T-helper 9 cell (primary cell): ENCODE measurements at regions not wholly inside any gene's neighbourhood (a gene's known extent, or its start where the extent isn't known, plus 50 kb on each side); places are given as distances from the start of the nearest gene placed in this dataset.
"Not testable (repeated sequence)": the region's sequence is repeated elsewhere in the genome, so short reads cannot be mapped to it uniquely, and the experiment has no call there.

ENCODE experiments used
- DNase-seq: peaks from one replicate; pipeline ENCODE4 v3.0.0-alpha.2; 2020

DNA sequence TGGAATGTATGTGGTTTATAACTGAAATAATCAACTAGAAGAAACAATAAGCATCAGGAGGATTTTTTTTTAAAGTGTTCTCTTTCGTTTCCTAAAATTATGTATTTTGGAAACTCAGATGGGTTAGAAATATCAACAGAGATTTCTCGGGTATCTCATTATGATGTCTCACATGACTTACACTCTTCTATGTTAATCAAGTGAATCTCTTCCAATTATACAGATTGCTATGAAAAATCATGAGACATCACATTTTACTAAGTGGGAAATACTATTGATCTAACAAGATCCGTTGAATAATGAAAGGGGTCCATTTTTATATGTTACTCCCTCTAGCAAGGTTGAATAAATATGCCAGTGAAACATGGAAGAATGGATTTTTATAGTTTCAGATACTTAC lies 54.7 kb upstream of the NRIP1 start:
- DNase-seq: no peak

DNA sequence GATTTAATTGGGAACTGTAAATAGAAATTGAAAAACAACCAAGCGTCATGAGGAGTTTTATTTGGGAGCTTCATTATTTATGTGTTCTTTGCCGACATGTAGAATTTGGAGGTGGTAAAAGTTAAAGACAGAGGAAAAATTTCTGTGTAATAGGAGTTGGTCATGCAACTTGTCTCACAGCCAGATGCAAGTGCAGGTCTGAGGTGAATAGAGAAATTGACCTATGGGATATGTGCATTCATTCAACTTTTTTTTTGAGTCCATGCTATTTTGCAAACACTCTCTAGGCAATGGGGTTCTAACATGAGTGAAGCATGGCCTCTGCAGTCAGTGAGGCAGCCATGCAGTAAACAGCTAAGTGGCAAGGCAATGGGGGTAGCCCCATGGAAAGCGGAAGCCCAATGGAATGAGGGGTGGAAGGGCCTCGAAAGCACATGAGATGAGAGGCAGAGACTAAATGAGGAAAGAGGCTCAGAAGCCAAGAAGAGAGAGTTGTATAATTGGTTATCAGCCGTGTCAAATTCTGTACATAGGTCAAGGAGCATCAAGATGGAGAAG lies 56.4 kb upstream of the NRIP1 start:
- DNase-seq: no peak

DNA sequence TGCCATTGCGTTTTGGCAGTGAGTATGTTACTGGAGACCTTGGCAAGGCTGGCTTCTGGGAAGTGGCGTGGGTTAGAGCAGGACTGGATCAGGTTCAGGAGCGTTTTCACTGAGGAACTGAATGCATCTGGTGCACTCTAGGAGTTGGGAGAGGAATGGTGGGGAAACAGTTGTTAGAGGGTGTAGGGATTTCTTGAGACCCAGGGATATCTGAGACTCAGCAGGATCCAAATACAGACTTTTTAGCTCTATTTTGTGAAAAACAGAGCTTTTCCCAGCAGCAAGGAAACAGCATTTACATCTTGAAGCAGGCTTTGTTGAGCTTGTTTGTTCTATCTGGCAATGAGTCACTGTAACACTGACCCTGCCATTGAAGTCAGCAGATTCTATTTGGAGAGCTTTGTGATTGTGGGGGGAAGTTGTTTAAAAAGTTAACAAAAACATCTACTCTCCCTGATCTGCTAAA lies 56.9 kb upstream of the NRIP1 start:
- no peak for DNase-seq

DNA sequence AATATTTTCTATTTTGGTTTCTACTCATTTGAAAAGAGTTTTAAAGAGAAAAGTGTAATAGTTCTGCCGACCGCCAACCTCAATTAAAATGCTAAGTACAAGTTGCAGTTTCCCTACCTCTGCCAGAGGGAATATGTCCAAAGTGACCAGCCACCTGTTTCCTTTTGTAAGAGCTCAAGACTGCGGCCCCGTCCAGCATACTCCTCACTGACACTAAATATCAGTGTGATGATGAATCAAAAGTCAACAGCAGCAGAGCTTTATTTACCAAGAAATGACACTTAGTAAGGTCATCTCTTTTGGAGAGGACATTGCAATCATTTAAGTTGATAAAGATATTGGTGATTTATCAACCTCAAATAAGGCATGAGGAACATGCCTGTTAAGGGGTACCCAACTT lies 57.4 kb upstream of the NRIP1 start:
- DNase-seq: no peak

DNA sequence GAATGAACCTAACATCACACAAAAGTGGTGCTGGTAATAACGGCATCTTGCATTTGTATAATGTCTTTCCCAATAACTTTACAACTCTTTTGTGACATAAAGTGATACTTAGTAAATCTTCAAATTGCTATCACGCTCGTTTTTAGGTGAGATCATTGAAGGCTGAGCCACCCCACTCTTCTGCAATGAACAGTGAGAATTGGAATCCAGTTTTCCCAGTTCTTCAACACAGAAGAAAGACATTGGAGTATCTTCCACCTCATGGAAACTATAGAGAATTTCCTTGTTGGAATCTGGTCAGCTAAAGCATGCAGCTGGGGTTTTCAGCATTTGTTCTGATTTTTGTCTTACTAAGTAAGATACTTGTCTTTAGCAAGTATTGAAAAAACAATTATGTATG lies 59.9 kb upstream of the NRIP1 start:
- DNase-seq: no peak

DNA sequence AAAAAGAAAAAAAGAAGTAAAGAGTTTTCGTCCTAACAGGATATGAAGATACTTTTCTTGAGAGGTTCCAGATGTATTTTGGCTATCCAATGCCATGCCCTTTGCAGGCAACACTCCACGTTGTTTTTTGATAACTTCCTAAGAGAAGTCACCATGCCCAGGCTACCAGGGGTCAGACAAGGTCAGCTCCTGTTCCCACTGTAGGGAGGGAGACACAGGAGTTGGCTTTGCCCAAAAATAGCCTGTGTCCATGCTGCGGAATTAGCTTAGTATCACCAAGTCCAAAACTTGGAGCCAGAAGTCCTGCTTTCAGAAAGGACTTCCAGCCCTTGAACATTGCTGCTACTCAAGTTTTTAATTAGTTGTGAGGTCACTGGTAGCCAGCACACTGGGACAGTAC lies 62.1 kb upstream of the NRIP1 start:
- no peak for DNase-seq

DNA sequence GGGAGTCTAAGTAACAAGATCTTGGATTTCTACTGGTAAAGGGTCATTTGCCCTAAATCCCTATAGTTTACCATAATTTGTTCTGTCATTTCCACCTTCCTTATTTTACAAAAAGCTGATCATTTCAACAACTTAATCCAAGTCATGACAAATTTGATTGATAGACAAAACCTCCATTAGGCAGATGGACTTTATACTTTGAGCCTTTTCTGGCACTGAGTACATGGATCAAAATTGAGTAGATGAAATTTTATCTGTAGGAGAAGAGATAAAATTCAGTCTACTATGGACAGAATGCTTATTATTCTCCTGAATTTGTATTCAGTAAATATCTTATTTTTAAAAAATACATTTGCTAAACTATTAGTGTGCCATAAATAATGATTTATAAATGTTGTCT lies 62.6 kb upstream of the NRIP1 start:
- no peak for DNase-seq

DNA sequence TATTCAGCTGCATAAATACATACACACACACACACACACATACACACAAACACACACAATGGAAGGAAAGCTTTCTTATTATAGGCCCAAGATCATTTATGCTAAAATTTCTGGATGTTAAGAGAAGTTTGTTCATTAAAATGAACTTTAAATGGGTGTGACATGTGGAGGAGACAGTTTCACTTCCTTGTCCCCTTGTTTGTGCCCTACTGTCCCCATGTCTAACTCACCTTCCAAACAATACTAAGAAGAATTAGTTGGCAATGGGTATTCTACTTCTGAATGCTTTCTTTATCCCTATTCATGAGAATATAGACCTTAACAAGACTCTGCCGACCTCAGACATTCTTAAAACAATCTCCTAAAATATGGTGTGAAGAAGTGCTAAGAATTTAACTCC lies 63.5 kb upstream of the NRIP1 start:
- no peak for DNase-seq

DNA sequence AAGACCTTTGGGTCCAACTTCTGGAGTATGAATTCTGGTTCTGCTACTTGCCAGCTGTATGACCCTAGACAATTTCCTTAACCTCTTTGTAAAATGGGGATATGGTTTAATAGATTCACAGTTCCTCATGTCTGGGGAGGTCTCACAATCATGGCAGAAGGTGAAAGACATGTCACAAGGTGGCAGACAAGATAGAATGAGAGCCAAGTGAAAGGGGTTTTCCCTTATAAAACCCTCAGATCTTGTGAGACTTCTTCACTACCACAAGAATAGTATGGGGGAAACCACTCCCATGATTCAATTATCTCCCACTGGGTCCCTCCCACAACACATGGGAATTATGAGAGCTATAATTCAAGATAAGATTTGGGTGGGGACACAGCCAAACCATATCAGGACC lies 63.9 kb upstream of the NRIP1 start:
- DNase-seq: not testable (repeated sequence)

DNA sequence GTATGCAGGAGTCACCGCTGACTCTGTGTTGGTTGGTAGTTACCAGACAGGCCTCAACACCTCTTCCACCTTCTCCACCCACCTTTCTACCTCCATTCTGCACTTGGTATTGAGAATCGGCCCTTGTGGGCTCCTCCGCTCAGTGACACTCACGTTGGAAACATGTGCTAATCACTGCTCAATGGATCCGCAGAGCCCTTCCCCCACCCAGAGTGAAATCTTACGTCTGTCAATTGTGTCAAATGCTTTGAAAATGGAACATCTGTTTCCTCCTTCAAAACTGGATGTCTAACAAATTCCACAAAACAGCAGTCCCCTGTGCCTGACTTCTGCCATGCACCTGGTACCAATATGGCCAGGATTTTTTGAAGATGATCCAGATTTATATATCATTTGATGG lies 65.5 kb upstream of the NRIP1 start:
- no peak for DNase-seq

DNA sequence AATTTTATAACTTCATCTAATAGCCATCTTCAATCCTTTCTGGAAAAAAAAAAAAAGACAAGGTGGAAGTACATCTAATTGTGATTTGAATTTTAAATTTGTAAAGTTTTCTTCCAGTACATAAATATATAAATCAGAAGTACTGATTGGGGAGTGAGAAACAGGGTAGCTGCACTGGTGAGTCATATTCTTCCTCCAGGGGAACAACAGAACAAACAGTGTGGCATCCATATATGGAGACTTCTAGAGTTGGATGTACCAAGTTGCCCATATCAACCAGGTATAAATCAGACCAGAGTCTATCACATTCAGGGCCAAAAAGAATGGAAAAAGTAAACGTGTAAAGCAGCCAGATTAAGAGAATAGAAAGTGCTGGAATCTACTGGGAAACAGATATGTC lies 66.0 kb upstream of the NRIP1 start:
- DNase-seq: no peak

DNA sequence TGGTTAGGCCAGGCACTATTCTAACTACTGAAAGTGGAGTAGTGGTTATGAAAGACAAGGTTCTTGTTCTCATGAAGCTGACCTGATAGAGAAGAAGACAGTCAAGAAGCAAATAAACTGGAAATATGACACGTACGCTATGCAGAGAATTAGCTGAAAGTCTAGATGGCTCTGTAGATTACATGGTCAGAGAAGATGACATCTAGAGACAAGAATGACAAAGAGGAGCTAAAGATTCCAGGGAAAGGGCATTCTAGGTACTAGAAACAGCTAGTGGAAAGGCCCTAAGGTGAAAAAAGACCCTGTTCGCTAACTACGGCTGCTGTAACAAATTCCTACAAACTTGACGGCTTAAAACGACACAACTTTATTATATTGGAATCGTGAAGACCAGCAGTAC lies 68.0 kb upstream of the NRIP1 start:
- no peak for DNase-seq

DNA sequence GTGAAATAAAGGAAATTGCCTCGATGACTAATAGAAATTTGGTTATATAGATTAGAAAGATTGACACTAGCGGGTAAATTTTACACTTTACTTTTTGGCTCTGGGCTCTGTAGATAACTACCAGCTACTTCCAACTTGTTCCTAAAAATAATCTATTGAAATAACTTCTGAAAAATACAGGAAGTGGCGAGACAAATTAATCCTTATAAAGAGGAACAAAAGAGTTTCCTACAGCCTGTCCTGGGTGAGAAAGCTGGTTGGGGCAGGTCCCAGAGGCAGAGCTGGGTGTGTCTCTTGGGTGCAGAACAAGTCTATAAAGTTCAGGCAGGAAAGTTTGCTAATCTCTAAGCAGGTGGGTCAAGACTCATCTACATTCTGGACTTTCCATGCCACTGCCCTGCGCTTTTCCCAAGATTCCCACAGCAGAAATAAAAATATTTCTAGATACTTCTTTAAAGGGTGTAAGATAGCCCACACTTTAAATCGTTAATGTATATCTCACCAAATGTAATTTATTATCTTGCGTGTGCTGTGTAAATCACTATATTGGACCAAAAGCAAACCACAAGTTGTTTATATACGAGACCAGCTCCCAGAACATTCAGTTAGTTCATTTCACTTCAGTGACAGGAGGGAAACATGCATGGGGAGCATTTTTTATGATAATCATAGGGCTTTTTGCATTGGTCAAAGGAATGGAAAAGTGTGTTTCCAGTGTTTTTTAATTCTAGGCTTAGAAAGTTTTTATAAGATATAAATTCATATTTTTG lies 70.1 kb upstream of the NRIP1 start:
- no peak for DNase-seq

DNA sequence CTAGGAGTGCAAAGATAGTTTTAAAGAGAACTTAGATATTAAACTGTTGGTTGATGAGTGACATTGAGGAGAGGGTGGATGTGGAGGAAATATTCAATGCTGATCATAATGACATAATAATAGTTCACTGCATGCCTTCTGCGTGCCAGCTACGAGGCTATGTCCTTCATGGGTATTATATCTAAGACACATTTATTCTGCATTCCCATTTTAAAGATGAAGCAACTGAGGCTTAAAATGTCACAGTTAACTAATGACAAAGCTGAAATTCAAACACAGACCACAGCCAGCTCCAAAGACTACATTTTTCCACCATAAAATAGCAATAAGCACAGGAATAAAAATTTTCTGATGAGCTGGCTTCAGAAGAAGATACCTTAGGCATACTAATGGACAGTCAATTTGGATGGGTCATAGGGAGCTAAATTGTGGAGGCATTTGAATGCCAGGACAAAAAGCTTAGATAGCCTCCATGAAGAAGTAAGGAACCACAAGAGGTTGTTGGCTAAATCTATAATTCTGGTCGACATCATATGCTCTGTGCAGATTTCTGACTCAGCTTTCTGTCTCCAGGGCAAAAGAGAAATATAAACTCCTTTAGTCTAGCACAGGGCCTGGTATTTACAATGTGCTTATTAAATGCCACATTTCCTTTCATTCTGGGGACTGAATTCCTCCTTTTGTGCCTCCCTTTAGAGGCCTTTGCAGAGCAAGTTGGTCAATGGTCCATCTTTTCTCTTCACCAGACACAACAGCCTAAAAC lies 71.2 kb upstream of the NRIP1 start:
- no peak for DNase-seq

DNA sequence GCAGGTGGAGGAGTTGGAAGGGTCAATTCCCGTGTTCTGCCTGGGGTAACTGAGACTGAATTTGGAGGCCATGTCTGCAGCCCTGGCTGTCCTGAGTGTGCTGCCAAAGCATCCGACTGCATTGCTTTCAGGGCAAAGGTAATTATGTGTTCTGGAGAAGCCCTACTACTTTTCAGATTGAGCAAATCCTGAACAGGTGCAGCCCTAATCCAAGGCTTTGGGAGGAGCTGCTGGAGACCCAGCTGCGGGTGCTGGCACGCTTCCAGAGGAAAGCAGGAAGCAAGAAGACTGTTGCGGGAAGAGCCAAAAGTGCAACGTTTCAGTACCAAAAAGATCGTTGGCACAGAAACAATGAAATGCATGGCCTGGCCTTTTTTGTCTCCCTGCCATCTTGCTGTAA lies 73.7 kb upstream of the NRIP1 start:
- no peak for DNase-seq

DNA sequence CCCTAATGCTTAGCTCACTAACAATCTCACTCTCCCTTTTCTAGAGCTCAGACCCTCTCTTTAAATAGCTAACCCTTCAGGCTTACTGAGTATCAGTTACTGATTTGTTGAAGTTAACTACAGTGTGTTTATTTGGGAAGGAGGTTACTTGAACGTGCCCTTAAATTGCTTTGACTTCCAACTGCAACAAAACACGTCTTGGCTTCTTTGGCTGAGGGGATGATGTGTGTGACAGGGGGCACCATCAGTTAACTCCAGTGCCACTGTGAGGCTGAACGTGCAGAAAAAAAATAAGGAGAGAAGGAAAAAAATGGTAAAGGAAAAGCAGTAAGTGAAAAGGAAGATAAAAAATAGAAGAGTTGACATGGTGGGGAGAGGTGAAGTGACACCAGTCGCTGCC lies 75.1 kb upstream of the NRIP1 start:
- DNase-seq: no peak

DNA sequence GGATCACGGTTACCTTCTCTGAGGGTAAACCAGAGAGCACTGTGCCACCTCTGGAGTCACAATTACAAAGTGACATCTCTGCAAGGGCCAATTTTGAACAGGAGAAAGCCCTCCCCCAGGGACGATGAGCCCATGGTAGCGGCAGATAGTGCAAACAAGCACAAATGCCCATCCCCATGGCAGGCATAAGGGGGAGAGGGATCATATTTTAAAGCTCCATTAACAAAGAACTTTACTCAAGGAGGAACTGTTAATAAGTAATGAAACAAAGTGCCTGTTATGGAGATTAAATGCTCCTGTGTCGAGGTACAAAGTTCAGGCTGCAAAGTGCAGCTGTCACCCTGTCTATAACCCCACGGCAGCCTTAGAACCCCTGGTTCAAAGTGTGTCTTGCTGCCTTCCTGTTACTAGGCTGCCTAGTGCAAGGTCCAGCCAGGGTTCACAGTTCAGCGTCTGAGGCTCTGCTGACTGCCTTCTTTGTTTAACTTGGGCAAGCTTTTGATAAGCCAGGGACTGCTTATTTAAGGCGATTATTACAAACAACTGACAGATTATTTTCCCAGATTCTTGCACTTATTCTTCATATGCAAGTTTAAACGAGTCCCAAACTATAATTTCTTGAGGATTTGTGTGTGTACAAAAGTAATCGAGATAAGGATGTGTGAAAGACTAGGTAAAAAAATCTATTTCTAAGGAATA lies 75.7 kb upstream of the NRIP1 start:
- no peak for DNase-seq

DNA sequence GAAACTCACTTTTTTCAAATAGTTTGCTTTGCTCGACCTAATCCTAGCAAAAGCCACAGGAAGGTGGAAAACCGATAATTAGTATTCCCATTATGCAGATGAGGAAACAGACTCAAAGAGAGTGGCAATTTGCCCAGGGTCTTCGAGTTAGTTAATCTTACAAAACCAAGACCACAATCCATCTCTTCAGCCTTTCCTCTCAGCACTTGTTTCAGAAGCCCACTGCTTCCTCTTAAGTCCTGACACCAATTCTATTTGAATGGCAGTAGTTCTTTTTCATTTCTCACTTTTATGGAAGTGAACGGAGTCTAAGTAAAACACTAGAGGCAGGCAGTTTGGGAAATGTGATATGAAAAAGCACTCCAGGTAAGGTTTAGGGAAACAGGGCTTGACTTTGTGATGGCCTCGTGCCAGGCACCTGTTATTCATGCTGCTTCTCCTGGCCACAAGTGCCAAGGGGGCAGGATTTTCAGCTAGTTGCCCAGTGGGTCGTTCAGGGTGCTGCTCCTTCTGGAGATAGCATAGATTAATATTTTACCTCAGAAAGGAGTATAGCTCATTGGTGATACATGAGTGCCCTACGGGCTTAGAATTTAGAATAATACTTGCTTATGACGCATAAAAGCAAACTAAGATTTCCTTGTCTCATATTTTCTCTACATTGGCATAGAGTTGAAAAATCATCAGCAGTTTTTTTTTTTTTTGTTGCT lies 76.6 kb upstream of the NRIP1 start:
- no peak for DNase-seq

DNA sequence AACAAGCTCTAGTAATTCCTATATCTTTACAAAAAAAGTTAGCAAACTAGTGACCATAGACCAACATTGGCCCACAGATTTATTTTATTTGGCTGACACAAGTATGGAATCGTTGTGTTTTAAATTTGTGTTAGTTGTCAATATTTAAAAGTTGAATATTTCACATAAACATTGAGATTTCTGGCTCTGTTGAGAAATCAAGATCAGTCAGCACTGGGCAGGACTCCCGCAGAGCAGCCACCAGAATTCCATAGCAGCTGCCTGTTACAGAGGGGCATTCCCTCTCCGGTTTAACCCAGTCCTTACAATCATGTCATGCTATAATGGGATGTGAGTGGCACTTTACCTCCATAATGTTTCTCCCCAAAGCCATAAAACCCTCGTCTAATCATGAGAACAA lies 79.2 kb upstream of the NRIP1 start:
- DNase-seq: no peak

DNA sequence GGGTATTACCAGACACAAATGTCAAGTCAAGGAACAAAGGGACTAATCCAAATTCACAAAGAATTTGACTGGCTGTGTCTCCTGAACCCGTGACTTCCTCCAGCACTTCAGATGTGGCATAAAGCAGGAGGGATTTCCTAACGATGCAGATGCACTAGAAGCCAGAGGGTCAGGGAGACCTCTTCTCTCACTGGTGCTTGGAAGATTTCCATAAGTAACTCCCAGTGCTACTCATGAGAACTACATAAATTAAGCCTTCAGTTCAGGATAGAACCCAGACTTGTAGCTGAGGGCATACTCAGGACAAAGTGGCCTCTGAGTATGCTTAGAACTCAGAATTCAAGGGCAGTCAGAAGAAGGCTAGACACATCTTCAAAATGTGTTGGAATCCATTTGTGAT lies 83.6 kb upstream of the NRIP1 start:
- DNase-seq: no peak

DNA sequence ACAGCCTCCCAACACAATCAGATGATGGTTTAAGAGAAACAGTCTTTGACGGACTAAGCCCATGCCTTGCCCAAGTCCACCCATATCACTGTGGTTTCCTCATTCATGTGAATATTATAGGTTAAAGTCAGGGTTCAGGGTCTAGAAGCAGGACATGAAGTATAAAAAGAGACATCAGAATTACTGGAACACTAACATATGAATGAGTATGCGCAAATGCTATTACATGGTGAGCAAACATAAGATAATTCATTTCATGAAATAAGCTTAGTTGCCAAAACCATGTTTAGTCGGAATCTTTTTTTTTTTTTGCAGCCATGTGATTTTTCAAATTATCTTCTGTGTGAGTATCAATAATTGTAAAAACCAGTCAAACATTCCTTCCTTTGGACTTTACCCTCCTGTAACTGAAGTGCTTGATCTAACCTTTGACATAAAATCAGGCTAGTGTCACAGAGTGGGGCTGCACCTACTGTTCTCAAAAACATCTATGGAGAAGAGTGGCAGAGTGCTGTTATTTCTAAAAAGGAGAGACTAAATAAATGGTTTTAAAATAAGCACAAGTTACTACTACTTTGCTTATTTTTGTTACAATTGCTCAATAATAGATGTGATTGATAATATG lies 84.9 kb upstream of the NRIP1 start:
- no peak for DNase-seq

DNA sequence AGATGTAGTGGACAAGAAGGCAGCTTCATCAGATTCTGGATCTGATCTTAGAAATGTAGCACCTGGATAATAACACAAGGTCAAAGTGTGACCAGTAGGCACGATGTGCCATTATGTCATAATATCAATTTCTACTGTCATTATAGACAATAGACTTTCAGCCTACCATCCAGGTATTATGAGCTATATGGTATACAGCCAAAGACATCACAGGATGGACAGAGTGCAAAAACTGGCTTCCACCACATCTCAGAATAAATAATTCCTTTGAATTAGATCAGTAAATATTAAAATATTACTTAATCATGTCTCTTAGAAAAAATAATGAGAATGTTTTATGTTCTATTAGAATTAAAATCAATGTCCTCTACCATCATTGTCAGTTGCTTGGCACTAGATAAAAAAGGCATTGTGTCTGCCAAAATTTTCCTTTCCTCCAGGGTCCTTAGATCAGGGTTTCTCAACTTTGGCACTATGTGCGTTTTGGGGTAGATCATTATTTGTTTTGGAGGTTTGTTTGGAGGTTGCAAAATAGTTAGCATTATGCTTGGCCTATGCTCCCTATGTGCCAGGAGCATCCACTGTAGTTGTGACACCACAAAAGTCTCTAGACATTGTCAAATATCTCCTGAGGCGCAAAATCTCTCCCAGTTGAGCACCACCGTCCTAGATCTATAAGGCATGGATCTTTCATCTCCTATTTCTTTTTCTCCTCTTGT lies 86.7 kb upstream of the NRIP1 start:
- DNase-seq: no peak
